Body of pancreas (tissue), 4 donors: ENCODE measurements at regions not wholly inside any gene's neighbourhood (a gene's known extent, or its start where the extent isn't known, plus 50 kb on each side); places are given as distances from the start of the nearest gene placed in this dataset.
A peak's percentile ranks its signal among the peaks of the same experiment; 100 is the strongest.

ENCODE experiments used
- ATAC-seq: fragments of 150-250 bp; one replicate; pipeline ENCODE4 v1.9.1; 2016
- DNase-seq, 4 donors: peaks; one replicate each; pipeline ENCODE4 v3.0.0-alpha.2; 2019
- H3K27ac ChIP-seq, 4 donors: fragments of 200-600 bp; sonication (generic); 1 replicate in 3 of 4; 2 replicates in 1 of 4; pipeline versions ENCODE4 v1.5.1 to v1.6.1; 2016 to 2019; ENCODE audit warnings: mild to moderate bottlenecking in 1 of 4, mixed read lengths in 1 of 4, moderate library complexity in 1 of 4
- H3K27me3 ChIP-seq, 2 donors: fragments of 200-600 bp; sonication (generic); one replicate each; pipeline ENCODE4 v1.6.0; 2016; ENCODE audit warnings: mild to moderate bottlenecking in 1 of 2
- H3K36me3 ChIP-seq, 2 donors: fragments of 200-600 bp; sonication (generic); replicated peaks in 1 of 2; 2 replicates each; pipeline ENCODE4 v1.5.1; 2016; ENCODE audit warnings: low read depth in 2 of 2; ENCODE audit not compliant: insufficient read depth in 1 of 2
- H3K4me1 ChIP-seq: fragments of 200-600 bp; sonication (generic); one replicate; pipeline ENCODE4 v1.6.0; 2016
- H3K4me3 ChIP-seq, 2 donors: fragments of 200-600 bp; sonication (generic); 1 replicate in 1 of 2; 2 replicates in 1 of 2; pipeline ENCODE4 v1.5.1; 2016 to 2019
- H3K9me3 ChIP-seq, 3 donors: fragments of 200-600 bp; sonication (generic); 1 replicate in 2 of 3; 2 replicates in 1 of 3; pipeline ENCODE4 v1.5.1; 2016
- POLR2A ChIP-seq, 3 donors: fragments of 450-650 bp; IDR thresholded peaks; one replicate each; pipeline ENCODE4 v1.6.1; 2016; ENCODE audit warnings: antibody characterized with exemption in 3 of 3, mild to moderate bottlenecking in 2 of 3
- WGBS, 2 donors: methylation state at CpG; one replicate each; pipeline ENCODE4 v1.1.5; 2017; 5-methylcytosine and 5-hydroxymethylcytosine counted together
- intact Hi-C: fragments of 100-400 bp; cut with DNase I; formaldehyde crosslinking; loops from one replicate; pipeline ENCODE4 v1.15.1; 2023
- TF ChIP-seq, protein P1 (sequence below), 7 experiments: fragments of 450-650 bp in 4 of 7; fragments of 200-600 bp in 3 of 7; sonication (generic) in 3 of 7; IDR thresholded peaks; one replicate each; pipeline ENCODE4 v1.5.1; 2016 to 2019; ENCODE audit warnings: antibody characterized with exemption in 7 of 7

- 35 to 53% methylated on average over 16 of the region's 16 CpGs for WGBS, 2 donors
- intact Hi-C loops: no loop called here
- H3K27me3 ChIP-seq: no peaks in the 10 kb centered on the region
- no peaks in the 10 kb centered on the region for H3K9me3 ChIP-seq
- H3K36me3 ChIP-seq: no peaks in the 10 kb centered on the region
- no peak overlapping the region for H3K4me3 ChIP-seq
- peaks cover 28% of the 10 kb centered on the region for H3K4me1 ChIP-seq
- DNase-seq: no peak
- TF ChIP-seq POLR2A (IDR thresholded peaks at IDR 0.05): no peak
- TF ChIP-seq, protein P1, sequence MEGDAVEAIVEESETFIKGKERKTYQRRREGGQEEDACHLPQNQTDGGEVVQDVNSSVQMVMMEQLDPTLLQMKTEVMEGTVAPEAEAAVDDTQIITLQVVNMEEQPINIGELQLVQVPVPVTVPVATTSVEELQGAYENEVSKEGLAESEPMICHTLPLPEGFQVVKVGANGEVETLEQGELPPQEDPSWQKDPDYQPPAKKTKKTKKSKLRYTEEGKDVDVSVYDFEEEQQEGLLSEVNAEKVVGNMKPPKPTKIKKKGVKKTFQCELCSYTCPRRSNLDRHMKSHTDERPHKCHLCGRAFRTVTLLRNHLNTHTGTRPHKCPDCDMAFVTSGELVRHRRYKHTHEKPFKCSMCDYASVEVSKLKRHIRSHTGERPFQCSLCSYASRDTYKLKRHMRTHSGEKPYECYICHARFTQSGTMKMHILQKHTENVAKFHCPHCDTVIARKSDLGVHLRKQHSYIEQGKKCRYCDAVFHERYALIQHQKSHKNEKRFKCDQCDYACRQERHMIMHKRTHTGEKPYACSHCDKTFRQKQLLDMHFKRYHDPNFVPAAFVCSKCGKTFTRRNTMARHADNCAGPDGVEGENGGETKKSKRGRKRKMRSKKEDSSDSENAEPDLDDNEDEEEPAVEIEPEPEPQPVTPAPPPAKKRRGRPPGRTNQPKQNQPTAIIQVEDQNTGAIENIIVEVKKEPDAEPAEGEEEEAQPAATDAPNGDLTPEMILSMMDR (IDR thresholded peaks at IDR 0.05): peak in 2 of 7 experiments; percentile 5 to 8
- ATAC-seq: peak; percentile 39
- peak overlapping the region; percentile 30 to 81 (median 70) for H3K27ac ChIP-seq
Measured at GRCh38 chr2:8487461-8487932, 194.4 kb upstream of the ID2 start.

DNA sequence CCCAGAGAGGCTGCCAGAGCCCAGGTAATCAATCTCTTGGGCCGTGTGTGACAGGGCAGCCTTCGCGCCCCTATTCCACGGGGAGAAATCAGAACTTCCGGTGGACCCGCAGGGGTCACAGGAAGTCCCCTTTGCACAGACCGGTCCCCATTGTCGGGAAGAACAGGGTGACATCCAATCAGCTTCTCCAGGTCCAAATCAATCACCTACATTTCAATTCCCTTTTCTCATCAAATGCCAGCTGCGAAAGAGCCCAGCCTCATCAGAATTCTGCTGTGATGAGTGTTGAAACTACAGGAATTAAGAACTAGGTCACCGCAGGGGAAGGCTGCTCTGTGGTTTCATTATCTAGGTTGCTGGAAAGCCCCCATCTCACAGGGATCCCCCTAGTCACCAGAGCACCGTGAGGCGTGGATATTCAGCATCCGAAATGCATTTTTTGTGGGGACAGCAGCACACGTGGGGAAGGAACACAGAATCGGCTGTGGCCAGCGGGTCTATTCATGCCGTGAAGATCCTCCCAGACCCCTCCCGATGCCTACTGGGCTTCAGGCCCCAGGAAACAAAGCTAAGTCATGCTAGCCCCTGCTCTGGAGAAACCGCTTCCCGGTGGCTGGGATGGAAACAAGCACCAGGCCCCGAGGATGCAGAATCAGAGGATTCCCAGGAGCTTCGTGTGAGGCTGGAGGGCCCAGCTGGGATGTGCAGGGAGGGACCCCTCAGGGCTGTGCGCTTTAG, 193.7 kb upstream of the ID2 start:
- DNase-seq (peak in 2 of 4 donors; percentile 23 to 46), ATAC-seq (peak; percentile 33)
- Histone ChIP-seq H3K36me3 (no peaks in the 10 kb centered on the region), H3K4me3 (no peak overlapping the region), H3K9me3 (no peaks in the 10 kb centered on the region), H3K27me3 (no peaks in the 10 kb centered on the region), H3K27ac (peak overlapping the region; percentile 30 to 81 (median 70)), H3K4me1 (peaks cover 35% of the 10 kb centered on the region)
- 60 to 71% methylated on average over 20 to 23 of the region's 23 CpGs for WGBS, 2 donors
- no peak for TF ChIP-seq POLR2A (IDR thresholded peaks at IDR 0.05)
- TF ChIP-seq, protein P1 (IDR thresholded peaks at IDR 0.05): no peak
- intact Hi-C loops: no loop called here

DNA sequence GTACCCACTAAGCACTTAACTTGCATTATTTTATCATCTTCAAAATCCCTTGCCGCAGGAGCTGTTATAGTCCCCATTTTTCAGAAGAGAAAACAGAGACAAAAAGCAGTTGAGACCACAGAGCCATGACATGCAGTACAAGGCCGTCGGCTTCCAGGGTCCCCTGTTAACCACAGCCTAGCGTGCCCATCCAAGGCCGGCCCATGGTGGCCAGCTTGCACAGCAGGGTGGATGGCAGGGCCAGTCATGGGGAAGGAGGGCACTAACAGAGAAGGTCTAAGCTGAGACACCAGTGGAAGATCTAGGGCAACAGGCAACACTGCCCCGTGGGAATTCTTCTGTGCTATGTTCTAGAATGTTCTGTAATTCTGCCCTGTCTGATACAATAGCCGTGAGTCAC, 192.6 kb upstream of the ID2 start:
- Histone ChIP-seq H3K27ac (no peak overlapping the region), H3K27me3 (no peaks in the 10 kb centered on the region), H3K4me1 (peaks cover 45% of the 10 kb centered on the region), H3K9me3 (no peaks in the 10 kb centered on the region), H3K4me3 (no peak overlapping the region), H3K36me3 (no peaks in the 10 kb centered on the region)
- intact Hi-C loops: no loop called here
- ATAC-seq (no peak), DNase-seq (no peak)
- TF ChIP-seq, protein P1 (IDR thresholded peaks at IDR 0.05): no peak
- no peak for TF ChIP-seq POLR2A (IDR thresholded peaks at IDR 0.05)
- 91 to 99% methylated on average over 7 of the region's 7 CpGs for WGBS, 2 donors

DNA sequence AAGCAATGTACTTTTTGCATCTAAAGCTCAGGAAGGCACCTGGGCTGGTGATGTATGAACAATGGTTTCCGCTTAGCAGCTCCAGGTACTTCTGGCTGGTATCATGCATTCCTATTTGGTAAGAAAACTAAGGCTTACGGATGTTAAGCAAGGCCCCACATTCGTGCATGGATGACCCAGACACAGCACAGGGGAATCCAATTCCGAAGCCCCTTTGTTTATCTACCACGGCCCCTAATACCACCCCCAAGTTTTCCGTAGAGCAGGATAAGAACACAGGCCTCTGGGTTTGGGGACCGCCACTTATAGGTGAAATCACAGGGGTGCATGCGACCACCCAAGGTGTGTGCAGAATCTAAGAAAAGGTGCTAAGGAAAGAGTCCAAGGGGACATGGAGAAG, 192.1 kb upstream of the ID2 start:
- WGBS, 2 donors: 95% methylated on average over 8 of the region's 8 CpGs
- Histone ChIP-seq H3K36me3 (no peaks in the 10 kb centered on the region), H3K27ac (peak overlapping the region in 2 of 4 donors; percentile 39 to 69), H3K27me3 (no peaks in the 10 kb centered on the region), H3K4me1 (peaks cover 50% of the 10 kb centered on the region), H3K4me3 (no peak overlapping the region), H3K9me3 (no peaks in the 10 kb centered on the region)
- ATAC-seq (no peak), DNase-seq (no peak)
- TF ChIP-seq, protein P1 (IDR thresholded peaks at IDR 0.05): no peak
- no peak for TF ChIP-seq POLR2A (IDR thresholded peaks at IDR 0.05)
- intact Hi-C loops: no loop called here
